Vagina (tissue), 2 donors: ENCODE measurements at regions not wholly inside any gene's neighbourhood (a gene's known extent, or its start where the extent isn't known, plus 50 kb on each side); places are given as distances from the start of the nearest gene placed in this dataset.

Experiments
- CTCF ChIP-seq, 3 experiments: fragments of 450-650 bp in 2 of 3; fragments of 200-600 bp in 1 of 3; sonication (generic) in 1 of 3; IDR thresholded peaks; one replicate each; pipeline ENCODE4 v1.5.1; 2017 to 2019; ENCODE audit warnings: antibody characterized with exemption in 3 of 3, mild to moderate bottlenecking in 2 of 3, moderate library complexity in 2 of 3
- POLR2A ChIP-seq, 2 donors: fragments of 450-650 bp; IDR thresholded peaks; one replicate each; pipeline ENCODE4 v1.6.1; 2017; ENCODE audit warnings: antibody characterized with exemption in 2 of 2, mild to moderate bottlenecking in 2 of 2, moderate library complexity in 2 of 2
- POLR2AphosphoS5 ChIP-seq, 2 donors: sonication (generic); formaldehyde crosslinking; IDR thresholded peaks; one replicate each; pipeline ENCODE4 v1.9.0; 2017; ENCODE audit warnings: antibody characterized with exemption in 2 of 2, mild to moderate bottlenecking in 2 of 2, low read depth in 1 of 2; ENCODE audit not compliant: insufficient read depth in 1 of 2

GRCh38 chr12:88305254-88305890, 163.3 kb downstream of the TMTC3 start:
- TF ChIP-seq CTCF (IDR thresholded peaks at IDR 0.05): no peak
- no peak for TF ChIP-seq POLR2A (IDR thresholded peaks at IDR 0.05)
- no peak for TF ChIP-seq POLR2AphosphoS5 (IDR thresholded peaks at IDR 0.05; ENCODE audit: insufficient read depth in 1 of 2, low read depth in 1 of 2)
